Nephron (organoid): ENCODE measurements at regions not wholly inside any gene's neighbourhood (a gene's known extent, or its start where the extent isn't known, plus 50 kb on each side); places are given as distances from the start of the nearest gene placed in this dataset.

Experiments used
- H3K27ac Mint-ChIP-seq, 3 experiments: 2 replicates each; pipeline ENCODE4 v1.8.0; 2020; ENCODE audit warnings: mixed read lengths in 3 of 3, mild to moderate bottlenecking in 2 of 3, moderate library complexity in 1 of 3
- H3K27me3 Mint-ChIP-seq: 2 replicates; pipeline ENCODE4 v1.8.0; 2021; ENCODE audit warnings: low read depth, mild to moderate bottlenecking, moderate library complexity, mixed read lengths
- H3K36me3 Mint-ChIP-seq: 2 replicates; pipeline ENCODE4 v1.8.0; 2020; ENCODE audit warnings: low read depth, mixed read lengths
- H3K4me1 Mint-ChIP-seq: 2 replicates; pipeline ENCODE4 v1.8.0; 2020; ENCODE audit warnings: mixed read lengths
- H3K4me3 Mint-ChIP-seq, 3 experiments: 2 replicates each; pipeline ENCODE4 v1.8.0; 2020; ENCODE audit warnings: mild to moderate bottlenecking in 3 of 3, mixed read lengths in 3 of 3, moderate library complexity in 2 of 3
- H3K9me3 Mint-ChIP-seq: 2 replicates; pipeline ENCODE4 v1.8.0; 2020; ENCODE audit warnings: mixed read lengths
- TF ChIP-seq, protein P1 (sequence below), 3 experiments: fragments of 200-600 bp; sonication (generic); IDR thresholded peaks; one replicate each; pipeline ENCODE4 v1.5.0; 2021; ENCODE audit warnings: antibody characterized with exemption in 3 of 3; ENCODE audit not compliant: unreplicated experiment in 3 of 3

DNA sequence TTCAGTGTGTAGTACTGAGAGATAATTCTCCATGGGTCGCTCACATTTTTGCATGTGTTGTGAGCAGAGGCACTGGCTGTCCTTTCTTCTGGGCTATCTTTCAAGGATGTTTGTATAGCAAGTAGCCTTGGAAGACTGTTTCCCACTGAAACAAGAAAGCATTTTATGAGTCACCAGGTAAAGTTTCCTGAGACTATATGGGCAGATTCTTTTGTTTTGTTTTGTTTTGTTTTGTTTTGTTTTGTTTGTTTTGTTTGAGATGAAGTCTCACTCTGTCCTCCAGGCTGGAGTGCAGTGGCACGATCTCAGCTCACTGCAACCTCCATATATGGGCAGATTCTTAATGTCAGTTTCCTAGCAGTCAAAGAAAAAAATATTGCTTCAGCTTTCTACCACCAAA is 912.6 kb downstream of the TTLL7 start:
- Mint-ChIP-seq H3K27me3 (no peaks in the 10 kb centered on the region), H3K9me3 (no peaks in the 10 kb centered on the region), H3K4me3 (no peak overlapping the region), H3K27ac (no peak overlapping the region), H3K36me3 (no peaks in the 10 kb centered on the region), H3K4me1 (peaks cover 15% of the 10 kb centered on the region)
- TF ChIP-seq, protein P1, sequence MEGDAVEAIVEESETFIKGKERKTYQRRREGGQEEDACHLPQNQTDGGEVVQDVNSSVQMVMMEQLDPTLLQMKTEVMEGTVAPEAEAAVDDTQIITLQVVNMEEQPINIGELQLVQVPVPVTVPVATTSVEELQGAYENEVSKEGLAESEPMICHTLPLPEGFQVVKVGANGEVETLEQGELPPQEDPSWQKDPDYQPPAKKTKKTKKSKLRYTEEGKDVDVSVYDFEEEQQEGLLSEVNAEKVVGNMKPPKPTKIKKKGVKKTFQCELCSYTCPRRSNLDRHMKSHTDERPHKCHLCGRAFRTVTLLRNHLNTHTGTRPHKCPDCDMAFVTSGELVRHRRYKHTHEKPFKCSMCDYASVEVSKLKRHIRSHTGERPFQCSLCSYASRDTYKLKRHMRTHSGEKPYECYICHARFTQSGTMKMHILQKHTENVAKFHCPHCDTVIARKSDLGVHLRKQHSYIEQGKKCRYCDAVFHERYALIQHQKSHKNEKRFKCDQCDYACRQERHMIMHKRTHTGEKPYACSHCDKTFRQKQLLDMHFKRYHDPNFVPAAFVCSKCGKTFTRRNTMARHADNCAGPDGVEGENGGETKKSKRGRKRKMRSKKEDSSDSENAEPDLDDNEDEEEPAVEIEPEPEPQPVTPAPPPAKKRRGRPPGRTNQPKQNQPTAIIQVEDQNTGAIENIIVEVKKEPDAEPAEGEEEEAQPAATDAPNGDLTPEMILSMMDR (IDR thresholded peaks at IDR 0.05; ENCODE audit: unreplicated experiment in 3 of 3), result no peak

DNA sequence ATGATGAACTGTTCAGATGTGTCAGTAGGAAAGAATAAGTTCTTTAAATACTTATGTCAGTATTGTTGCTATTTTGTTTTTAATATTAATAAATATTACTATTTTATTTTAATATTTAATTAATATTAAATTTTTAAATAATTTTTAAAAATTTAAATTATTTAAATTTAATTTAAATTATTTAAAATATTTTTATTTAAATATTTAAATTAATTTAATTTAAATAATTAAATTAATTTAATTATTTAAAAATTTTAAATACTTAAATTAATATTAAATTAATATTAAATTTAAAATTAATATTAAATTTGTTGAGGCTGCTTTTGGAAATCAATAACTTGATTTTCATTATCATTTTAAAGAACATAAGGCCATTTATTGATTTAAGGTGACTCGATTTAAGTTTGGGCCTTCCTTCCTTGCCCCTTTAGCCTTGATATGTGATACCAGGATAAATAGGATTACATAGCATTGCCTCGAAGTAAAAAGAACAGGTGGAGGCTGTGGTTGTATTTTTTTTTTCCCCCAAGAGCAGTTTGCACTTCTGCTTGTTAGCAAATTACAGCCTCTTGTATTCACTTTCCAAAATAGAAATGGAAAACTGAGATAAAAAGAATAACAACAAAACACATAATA is 915.2 kb downstream of the TTLL7 start:
- Mint-ChIP-seq H3K4me1 (peaks cover 15% of the 10 kb centered on the region), H3K36me3 (no peaks in the 10 kb centered on the region), H3K4me3 (no peak overlapping the region), H3K27ac (no peak overlapping the region), H3K27me3 (no peaks in the 10 kb centered on the region), H3K9me3 (no peaks in the 10 kb centered on the region)
- TF ChIP-seq, protein P1 (IDR thresholded peaks at IDR 0.05; ENCODE audit: unreplicated experiment in 3 of 3), result no peak

DNA sequence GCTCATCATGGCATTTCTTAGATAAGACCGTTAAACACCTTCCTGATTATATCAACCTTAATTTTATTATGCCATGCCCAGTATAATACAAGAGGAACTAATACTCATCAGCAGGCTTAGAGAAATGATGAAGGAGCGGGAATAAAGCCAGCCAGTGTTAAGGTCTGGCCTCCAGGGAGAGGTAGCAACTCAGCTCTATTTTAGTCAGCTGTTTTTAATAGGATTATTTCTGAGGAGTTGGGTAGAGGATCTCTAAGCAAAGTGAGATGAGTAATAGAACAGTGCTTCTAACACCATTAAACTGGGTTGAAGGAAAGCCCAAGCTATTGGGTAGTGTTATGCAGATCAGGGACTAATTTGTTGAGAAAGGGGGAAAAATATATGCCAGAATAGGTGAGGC is 921.5 kb downstream of the TTLL7 start:
- H3K27ac Mint-ChIP-seq, result no peak overlapping the region
- peaks cover 5% of the 10 kb centered on the region for H3K4me1 Mint-ChIP-seq
- no peaks in the 10 kb centered on the region for H3K36me3 Mint-ChIP-seq
- TF ChIP-seq, protein P1 (IDR thresholded peaks at IDR 0.05; ENCODE audit: unreplicated experiment in 3 of 3), result no peak
- no peaks in the 10 kb centered on the region for H3K27me3 Mint-ChIP-seq
- H3K4me3 Mint-ChIP-seq, result no peak overlapping the region
- H3K9me3 Mint-ChIP-seq, result no peaks in the 10 kb centered on the region

DNA sequence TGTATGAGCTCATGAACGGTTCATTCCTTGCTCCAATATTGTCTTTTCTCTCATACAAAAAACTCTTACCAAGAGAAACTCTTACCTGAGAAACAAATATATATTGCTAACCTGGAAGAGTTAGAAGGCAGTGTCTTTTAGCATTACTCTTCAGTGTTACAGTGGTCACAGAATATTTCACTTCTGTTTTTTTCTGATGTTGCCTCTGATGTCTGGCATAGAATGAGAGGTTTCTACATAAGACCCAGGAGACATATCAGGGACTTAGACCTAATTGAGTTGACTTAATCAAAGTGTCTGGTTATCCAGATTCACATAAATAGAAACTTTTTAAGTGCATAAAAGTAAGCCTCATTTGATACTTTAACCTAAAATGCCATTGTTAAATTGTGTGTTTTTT is 923.8 kb downstream of the TTLL7 start:
- peaks cover 5% of the 10 kb centered on the region for H3K4me1 Mint-ChIP-seq
- H3K4me3 Mint-ChIP-seq, result no peak overlapping the region
- no peaks in the 10 kb centered on the region for H3K36me3 Mint-ChIP-seq
- no peak overlapping the region for H3K27ac Mint-ChIP-seq
- TF ChIP-seq, protein P1 (IDR thresholded peaks at IDR 0.05; ENCODE audit: unreplicated experiment in 3 of 3), result no peak
- H3K27me3 Mint-ChIP-seq, result no peaks in the 10 kb centered on the region
- no peaks in the 10 kb centered on the region for H3K9me3 Mint-ChIP-seq

DNA sequence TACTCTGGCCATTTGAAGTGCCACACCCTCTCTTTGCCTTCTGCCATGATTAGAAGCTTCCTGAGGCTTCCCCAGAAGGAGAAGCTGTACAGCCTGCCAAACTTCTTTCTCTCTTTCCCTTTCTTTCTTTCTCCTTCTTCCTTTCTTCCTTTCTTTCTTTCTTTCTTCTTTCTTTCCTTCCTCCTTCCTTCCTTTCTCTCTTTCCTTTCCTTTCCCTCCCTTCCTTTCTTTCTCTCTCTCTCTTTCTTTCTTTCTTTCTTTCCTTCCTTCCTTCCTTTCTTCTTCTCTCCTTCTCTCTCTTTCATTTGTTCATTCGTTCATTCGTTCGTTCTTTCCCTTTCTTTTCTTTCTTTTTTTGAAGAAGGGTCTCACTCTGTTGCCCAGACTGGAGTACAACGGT is 931.0 kb downstream of the TTLL7 start:
- peaks cover 8% of the 10 kb centered on the region for H3K9me3 Mint-ChIP-seq
- TF ChIP-seq, protein P1 (IDR thresholded peaks at IDR 0.05; ENCODE audit: unreplicated experiment in 3 of 3), result no peak
- no peak overlapping the region for H3K27ac Mint-ChIP-seq
- H3K4me1 Mint-ChIP-seq, result no peaks in the 10 kb centered on the region
- no peaks in the 10 kb centered on the region for H3K27me3 Mint-ChIP-seq
- H3K4me3 Mint-ChIP-seq, result no peak overlapping the region
- no peaks in the 10 kb centered on the region for H3K36me3 Mint-ChIP-seq

DNA sequence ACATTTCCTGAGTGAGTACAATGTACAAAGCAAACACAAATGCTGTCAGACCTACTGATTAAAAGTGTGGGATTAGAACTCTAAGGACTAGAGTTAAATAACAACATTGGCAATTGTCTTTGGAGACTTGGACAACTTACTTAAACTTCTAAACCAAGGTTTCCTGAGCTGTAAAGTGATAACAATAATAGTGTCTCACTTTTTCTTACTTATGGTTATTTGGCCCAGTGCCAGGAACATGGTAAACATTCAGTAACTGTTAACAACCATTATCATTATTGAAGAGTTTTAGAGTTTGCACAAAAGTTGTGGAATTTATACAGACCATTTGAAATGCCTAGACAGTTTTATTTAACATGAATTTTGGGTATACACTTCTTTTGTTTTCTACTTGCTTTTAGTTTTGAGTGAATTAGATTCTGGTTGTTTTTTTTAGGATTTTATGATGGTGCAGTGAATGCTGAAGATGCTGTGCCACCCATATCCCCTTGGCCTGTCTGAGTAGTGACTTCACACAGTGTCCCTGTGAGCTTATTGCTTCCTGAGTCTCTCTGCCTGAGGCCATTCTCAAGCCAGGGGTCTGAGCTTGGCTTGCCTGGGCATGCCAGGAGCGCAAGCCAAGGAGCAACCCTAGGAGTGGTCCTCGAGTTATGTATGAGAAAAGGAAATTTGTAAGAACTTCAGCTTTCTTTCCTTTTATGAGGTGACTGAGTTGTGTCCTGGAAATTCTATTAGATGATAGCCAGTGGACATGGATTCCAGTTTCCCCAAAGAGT is 932.8 kb downstream of the TTLL7 start:
- Mint-ChIP-seq H3K4me1 (no peaks in the 10 kb centered on the region), H3K36me3 (no peaks in the 10 kb centered on the region), H3K27me3 (no peaks in the 10 kb centered on the region), H3K27ac (no peak overlapping the region), H3K9me3 (peaks cover 8% of the 10 kb centered on the region), H3K4me3 (no peak overlapping the region)
- TF ChIP-seq, protein P1 (IDR thresholded peaks at IDR 0.05; ENCODE audit: unreplicated experiment in 3 of 3), result no peak
